HepG2 (cell line): ENCODE measurements at regions not wholly inside any gene's neighbourhood (a gene's known extent, or its start where the extent isn't known, plus 50 kb on each side); places are given as distances from the start of the nearest gene placed in this dataset.

ENCODE experiments used
- ATAC-seq: fragments of 200-7000 bp; cut with Tn5 transposase; 3 replicates; pipeline ENCODE4 v1.9.1; 2020; ENCODE audit warnings: mild to moderate bottlenecking, moderate library complexity
- BruUV-seq: library from RNA; stranded (reverse); fragments of 400-500 nt; replicated peaks from 2 replicates; lab custom pipeline; 2021; lab: Mats Ljungman, UMichigan
- CTCF ChIA-PET: fragments of 300-600 bp; formaldehyde crosslinking; extraction: SDS; loops from one replicate; lab custom pipeline; 2021; ENCODE audit warnings: low total read pairs, inconsistent platforms, low intra/inter-chr PET ratio; lab: Yijun Ruan, JAX
- POLR2A ChIA-PET: fragments of 350-600 bp; sonication (Branson Sonifier 250); formaldehyde crosslinking; loops from one replicate; lab custom pipeline; 2020; ENCODE audit warnings: antibody characterized with exemption, inconsistent platforms; lab: Yijun Ruan, JAX
- DNase-seq: peaks from one replicate; pipeline ENCODE4 v3.0.0-alpha.2; 2015; ENCODE audit warnings: low spot score
- FAIRE-seq: peaks from 3 replicates; lab custom pipeline; 2011; peaks lifted over from hg19 to GRCh38; lab: Jason Lieb, UNC
- H2AFZ ChIP-seq: one replicate; pipeline ENCODE4 v1.6.1; 2011; ENCODE audit warnings: low read length, inconsistent platforms
- H3K27ac ChIP-seq: fragments of 300-600 bp; 3 replicates; pipeline ENCODE4 v1.8.0; 2011; ENCODE audit warnings: mixed run types, mild to moderate bottlenecking, mixed read lengths, low read length, inconsistent platforms; ENCODE audit not compliant: insufficient read depth; ENCODE audit errors: extremely low read length
- H3K27me3 ChIP-seq, 2 experiments: fragments of 200-600 bp in 1 of 2; 2 replicates in 1 of 2; 3 replicates in 1 of 2; pipeline versions ENCODE4 v1.6.0 to v1.8.0; 2011; ENCODE audit warnings: low read length in 2 of 2, mild to moderate bottlenecking in 2 of 2, moderate library complexity in 2 of 2, inconsistent platforms in 1 of 2; ENCODE audit not compliant: insufficient read depth in 2 of 2, control insufficient read depth in 1 of 2
- H3K36me3 ChIP-seq, 2 experiments: fragments of 200-600 bp in 1 of 2; replicated peaks in 1 of 2; 2 replicates in 1 of 2; 3 replicates in 1 of 2; pipeline versions ENCODE4 v1.5.1 to v1.8.0; 2011; ENCODE audit warnings: low read length in 2 of 2, inconsistent platforms in 1 of 2; ENCODE audit not compliant: insufficient read depth in 2 of 2, control insufficient read depth in 1 of 2
- H3K4me1 ChIP-seq: 2 replicates; pipeline ENCODE4 v1.5.1; 2012; ENCODE audit warnings: low read length, inconsistent platforms; ENCODE audit not compliant: insufficient read depth
- H3K4me2 ChIP-seq: 2 replicates; pipeline ENCODE4 v1.6.0; 2011; ENCODE audit warnings: low read depth, low read length, inconsistent platforms
- H3K4me3 ChIP-seq, 3 experiments: fragments of 200-600 bp in 1 of 3; sonication (generic), shearing (Covaris generic) in 1 of 3; replicated peaks in 1 of 3; 2 replicates each; pipeline ENCODE4 v1.5.1; 2011 to 2016; ENCODE audit warnings: low read length in 3 of 3, inconsistent platforms in 2 of 3, low read depth in 2 of 3, mild to moderate bottlenecking in 2 of 3, control low read depth in 1 of 3, mixed read lengths in 1 of 3; ENCODE audit not compliant: insufficient read depth in 1 of 3
- H3K79me2 ChIP-seq: one replicate; pipeline ENCODE4 v1.6.1; 2011; ENCODE audit warnings: low read length, inconsistent platforms; ENCODE audit not compliant: insufficient read depth
- H3K9ac ChIP-seq: 2 replicates; pipeline ENCODE4 v1.6.0; 2011; ENCODE audit warnings: mild to moderate bottlenecking, low read depth, low read length, inconsistent platforms; ENCODE audit not compliant: insufficient read depth
- H3K9me3 ChIP-seq: 2 replicates; pipeline ENCODE4 v1.5.1; 2012; ENCODE audit warnings: mild to moderate bottlenecking, low read length
- H4K20me1 ChIP-seq: 2 replicates; pipeline ENCODE4 v1.6.0; 2011; ENCODE audit warnings: inconsistent platforms, mild to moderate bottlenecking, low read length, moderate library complexity; ENCODE audit not compliant: insufficient read depth
- ATF7 ChIP-seq, 2 experiments: fragments of 450-650 bp in 1 of 2; sonication (generic) in 1 of 2; formaldehyde crosslinking in 1 of 2; IDR thresholded peaks; 2 replicates each; pipeline versions ENCODE4 v1.4.0 to v1.6.1; 2016 to 2020; ENCODE audit warnings: antibody characterized with exemption in 1 of 2, mild to moderate bottlenecking in 1 of 2, missing genetic modification reagents in 1 of 2
- CEBPG ChIP-seq: IDR thresholded peaks from 2 replicates; pipeline ENCODE4 v1.6.1; 2016
- HOXA7 ChIP-seq: sonication (generic); formaldehyde crosslinking; IDR thresholded peaks from 2 replicates; pipeline ENCODE4 v1.8.1; 2022; ENCODE audit warnings: mild to moderate bottlenecking, missing genetic modification reagents, moderate library complexity
- KAT2B ChIP-seq: fragments of 150-350 bp; IDR thresholded peaks from 2 replicates; pipeline ENCODE4 v1.6.1; 2014; ENCODE audit warnings: low read depth, low read length, borderline replicate concordance
- MAF1 ChIP-seq: sonication (generic); formaldehyde crosslinking; IDR thresholded peaks from 2 replicates; pipeline ENCODE4 v1.5.0; 2020; ENCODE audit warnings: missing genetic modification reagents, borderline replicate concordance
- MEIS2 ChIP-seq: sonication (generic); formaldehyde crosslinking; IDR thresholded peaks from 2 replicates; pipeline ENCODE4 v1.9.0; 2021; ENCODE audit warnings: mild to moderate bottlenecking, missing genetic modification reagents
- MXI1 ChIP-seq: IDR thresholded peaks from 3 replicates; pipeline ENCODE4 v1.6.1; 2012; ENCODE audit warnings: low read depth, low read length, inconsistent platforms, borderline replicate concordance
- PHB2 ChIP-seq: fragments of 450-650 bp; IDR thresholded peaks from 2 replicates; pipeline ENCODE4 v1.6.1; 2018; ENCODE audit not compliant: partially characterized antibody
- RAD21 ChIP-seq: fragments of 450-650 bp; formaldehyde crosslinking; IDR thresholded peaks from 2 replicates; pipeline ENCODE4 v1.5.0; 2020; ENCODE audit warnings: mild to moderate bottlenecking
- SMC3 ChIP-seq: IDR thresholded peaks from 2 replicates; pipeline ENCODE4 v1.6.1; 2011; ENCODE audit warnings: low read length, improper control_type of control experiment
- STAG1 ChIP-seq: sonication (generic); formaldehyde crosslinking; IDR thresholded peaks from 2 replicates; pipeline ENCODE4 v1.4.0; 2020; ENCODE audit warnings: missing genetic modification reagents
- YEATS4 ChIP-seq: sonication (generic); formaldehyde crosslinking; IDR thresholded peaks from 2 replicates; pipeline ENCODE4 v1.4.0; 2020; ENCODE audit warnings: missing genetic modification reagents, borderline replicate concordance
- ZBTB1 ChIP-seq: sonication (generic); formaldehyde crosslinking; IDR thresholded peaks from 2 replicates; pipeline ENCODE4 v1.4.0; 2020; ENCODE audit warnings: missing genetic modification reagents, borderline replicate concordance
- ZFP36 ChIP-seq: fragments of 150-350 bp; IDR thresholded peaks from 2 replicates; pipeline ENCODE4 v1.6.1; 2018; ENCODE audit warnings: borderline replicate concordance, low read length, low read depth; ENCODE audit not compliant: partially characterized antibody
- ZNF143 ChIP-seq: sonication (generic); formaldehyde crosslinking; IDR thresholded peaks from 2 replicates; pipeline ENCODE4 v1.4.0; 2020; ENCODE audit warnings: missing genetic modification reagents
- ZNF780A ChIP-seq: sonication (generic); formaldehyde crosslinking; IDR thresholded peaks from 2 replicates; pipeline ENCODE4 v1.8.0; 2022; ENCODE audit warnings: mild to moderate bottlenecking, missing genetic modification reagents, moderate library complexity
- ZNF781 ChIP-seq: sonication (generic); formaldehyde crosslinking; IDR thresholded peaks from 2 replicates; pipeline ENCODE4 v1.5.1; 2020; ENCODE audit warnings: borderline replicate concordance, mild to moderate bottlenecking, missing genetic modification reagents; ENCODE audit errors: not compliant biosample characterization
- WGBS: methylation state at CpG from one replicate; pipeline ENCODE4 v1.1.6; 2017; ENCODE audit warnings: low lambda C conversion rate; 5-methylcytosine and 5-hydroxymethylcytosine counted together
- in situ Hi-C: cut with HindIII; loops from 2 replicates; pipeline ENCODE4 v1.10.0; 2017; ENCODE audit warnings: low pct_unique_long_range_greater_than_20kb; ENCODE audit not compliant: extremely low pct_ligation_motif_present
- intact Hi-C: fragments of 100-400 bp; cut with micrococcal nuclease; formaldehyde crosslinking; loops from one replicate; pipeline ENCODE4 v1.10.0; 2022; ENCODE audit not compliant: unreplicated experiment
- TF ChIP-seq, protein P1 (sequence below): sonication (generic); formaldehyde crosslinking; IDR thresholded peaks from 2 replicates; pipeline ENCODE4 v1.5.0; 2020; ENCODE audit warnings: mild to moderate bottlenecking, missing genetic modification reagents, moderate library complexity
- TF ChIP-seq, protein P2 (sequence below): sonication (generic); formaldehyde crosslinking; IDR thresholded peaks from 2 replicates; pipeline ENCODE4 v1.8.1; 2023; ENCODE audit warnings: missing genetic modification reagents, mild to moderate bottlenecking, borderline replicate concordance
- TF ChIP-seq, protein P3 (sequence below): sonication (generic); formaldehyde crosslinking; IDR thresholded peaks from 2 replicates; pipeline ENCODE4 v1.5.0; 2020; ENCODE audit warnings: missing genetic modification reagents, mild to moderate bottlenecking, borderline replicate concordance

DNA sequence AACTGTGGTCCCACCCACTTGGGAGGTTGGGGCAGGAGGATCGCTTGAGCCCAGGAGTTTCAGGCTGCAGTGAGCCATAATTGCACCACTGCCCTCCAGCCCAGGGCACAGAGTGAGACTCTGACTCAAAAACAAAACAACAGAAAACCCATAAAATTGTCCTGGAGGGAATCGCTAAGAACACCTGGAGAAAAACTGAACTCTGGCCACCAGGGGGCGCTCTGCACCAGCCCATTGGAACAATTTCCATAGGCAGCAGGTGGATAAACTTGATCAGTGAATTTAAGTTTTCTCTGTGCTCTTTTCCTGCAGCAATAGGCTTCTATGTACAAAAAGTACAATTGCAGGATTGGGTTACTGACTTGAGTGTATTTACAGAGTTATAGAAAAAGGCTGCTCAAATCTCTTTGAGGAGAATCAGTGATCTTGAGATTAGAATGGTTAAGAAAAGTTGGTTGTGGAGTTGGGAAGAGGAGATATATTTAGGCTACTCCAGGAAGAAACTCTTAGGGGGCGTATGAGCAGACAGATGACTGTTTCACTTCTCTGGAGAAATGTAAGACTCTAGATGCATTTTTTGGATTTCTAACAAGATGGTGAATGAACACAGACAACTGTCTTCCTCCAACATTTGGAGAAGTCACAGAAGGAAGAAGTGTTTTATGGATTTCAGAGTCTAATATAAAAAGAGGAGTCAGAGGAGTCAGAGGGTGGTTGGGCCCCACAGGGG, 274.9 kb upstream of the GALNT17 start:
- ChIA-PET POLR2A (no interaction called here), CTCF (interaction anchor here (1.4 to 3.9 kb wide), 4 partner anchors 28 to 879 kb away, joined by 3 to 30 read pairs (median 13); no protein-coding TSS in a partner anchor)
- no peaks in the 10 kb centered on the region for H3K4me1 ChIP-seq
- no peak for TF ChIP-seq CEBPG (CRISPR knock-in tag)
- TF ChIP-seq ZNF780A (CRISPR knock-in tag) = no peak
- peak; percentile 9 for TF ChIP-seq ZFP36
- TF ChIP-seq, protein P1, sequence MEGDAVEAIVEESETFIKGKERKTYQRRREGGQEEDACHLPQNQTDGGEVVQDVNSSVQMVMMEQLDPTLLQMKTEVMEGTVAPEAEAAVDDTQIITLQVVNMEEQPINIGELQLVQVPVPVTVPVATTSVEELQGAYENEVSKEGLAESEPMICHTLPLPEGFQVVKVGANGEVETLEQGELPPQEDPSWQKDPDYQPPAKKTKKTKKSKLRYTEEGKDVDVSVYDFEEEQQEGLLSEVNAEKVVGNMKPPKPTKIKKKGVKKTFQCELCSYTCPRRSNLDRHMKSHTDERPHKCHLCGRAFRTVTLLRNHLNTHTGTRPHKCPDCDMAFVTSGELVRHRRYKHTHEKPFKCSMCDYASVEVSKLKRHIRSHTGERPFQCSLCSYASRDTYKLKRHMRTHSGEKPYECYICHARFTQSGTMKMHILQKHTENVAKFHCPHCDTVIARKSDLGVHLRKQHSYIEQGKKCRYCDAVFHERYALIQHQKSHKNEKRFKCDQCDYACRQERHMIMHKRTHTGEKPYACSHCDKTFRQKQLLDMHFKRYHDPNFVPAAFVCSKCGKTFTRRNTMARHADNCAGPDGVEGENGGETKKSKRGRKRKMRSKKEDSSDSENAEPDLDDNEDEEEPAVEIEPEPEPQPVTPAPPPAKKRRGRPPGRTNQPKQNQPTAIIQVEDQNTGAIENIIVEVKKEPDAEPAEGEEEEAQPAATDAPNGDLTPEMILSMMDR (CRISPR knock-in tag) = peak; percentile 77
- TF ChIP-seq KAT2B = no peak
- TF ChIP-seq ATF7 (IDR thresholded peaks at IDR 0.05) = no peak
- TF ChIP-seq ATF7 (CRISPR knock-in tag; IDR thresholded peaks at IDR 0.05) = no peak
- TF ChIP-seq ZNF781 (CRISPR knock-in tag) = no peak
- TF ChIP-seq MAF1 (CRISPR knock-in tag) = no peak
- TF ChIP-seq ZBTB1 (CRISPR knock-in tag) = no peak
- TF ChIP-seq PHB2 = no peak
- peak; percentile 83 for TF ChIP-seq SMC3
- peak; percentile 85 for TF ChIP-seq STAG1 (CRISPR knock-in tag)
- TF ChIP-seq ZNF143 (CRISPR knock-in tag) = no peak
- TF ChIP-seq, protein P2, sequence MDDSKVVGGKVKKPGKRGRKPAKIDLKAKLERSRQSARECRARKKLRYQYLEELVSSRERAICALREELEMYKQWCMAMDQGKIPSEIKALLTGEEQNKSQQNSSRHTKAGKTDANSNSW = no peak
- TF ChIP-seq, protein P3, sequence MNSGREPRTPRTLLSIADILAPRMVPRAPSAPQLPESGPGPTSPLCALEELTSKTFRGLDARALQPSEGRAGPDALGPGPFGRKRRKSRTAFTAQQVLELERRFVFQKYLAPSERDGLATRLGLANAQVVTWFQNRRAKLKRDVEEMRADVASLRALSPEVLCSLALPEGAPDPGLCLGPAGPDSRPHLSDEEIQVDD (CRISPR knock-in tag) = no peak
- TF ChIP-seq MEIS2 = no peak
- TF ChIP-seq YEATS4 = no peak
- no peak for TF ChIP-seq HOXA7
- no peak for TF ChIP-seq MXI1
- peak; percentile 64 for TF ChIP-seq RAD21 (CRISPR knock-in tag)
- no peaks in the 10 kb centered on the region for H3K79me2 ChIP-seq
- no peak overlapping the region for H3K4me2 ChIP-seq
- WGBS = 8% methylated on average over 4 of the region's 4 CpGs
- BruUV-seq = no TSS peak
- H4K20me1 ChIP-seq = no peaks in the 10 kb centered on the region
- in situ Hi-C loops (loop anchor here (5.0 kb wide), 1 partner anchor 880 kb away; no protein-coding TSS in a partner anchor), intact Hi-C loops (loop anchor here (1.0 to 2.0 kb wide), 2 partner anchors 28 to 876 kb away; no protein-coding TSS in a partner anchor)
- H3K27ac ChIP-seq = no peak overlapping the region
- H3K27me3 ChIP-seq = no peaks in the 10 kb centered on the region
- H2AFZ ChIP-seq = no peak overlapping the region
- peak; percentile 77 for FAIRE-seq
- peak; percentile 44; the same call in 1 of the 3 replicates for ATAC-seq
- H3K4me3 ChIP-seq = no peak overlapping the region
- 0 out of 2 replicates have a peak, but pooled peaks cover 5% of the 10 kb centered on the region for H3K9me3 ChIP-seq
- no peak overlapping the region for H3K9ac ChIP-seq
- peak; percentile 39 for DNase-seq
- no peaks in the 10 kb centered on the region for H3K36me3 ChIP-seq
